ENCODE measurements at regions not wholly inside any gene's neighbourhood (a gene's known extent, or its start where the extent isn't known, plus 50 kb on each side); places are given as distances from the start of the nearest gene placed in this dataset.

DNA sequence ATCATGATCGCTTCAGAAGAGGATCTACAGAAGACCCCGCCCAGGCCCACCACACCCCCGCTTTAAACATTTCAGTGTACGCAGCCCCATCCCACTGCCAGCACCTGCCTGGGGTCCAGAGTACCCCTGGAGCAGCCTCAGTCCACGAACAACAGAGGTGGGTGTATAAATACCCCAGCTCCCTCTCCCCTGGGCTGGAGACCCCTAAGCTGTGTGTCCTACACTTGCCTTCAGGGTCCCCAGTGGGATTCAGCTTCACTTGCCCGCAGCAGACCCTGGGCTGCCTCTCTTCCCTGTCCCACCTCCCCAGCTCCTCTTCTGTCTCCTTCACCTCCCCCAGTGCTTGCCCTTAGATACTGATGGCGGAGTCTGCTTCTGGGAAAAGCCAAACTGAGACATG lies 105.7 kb downstream of the RBFOX3 start:
- H3K27me3 ChIP-seq (ENCODE audit: control insufficient read depth in 2 of 2, insufficient read depth in 2 of 2, low read length in 2 of 2) = peaks cover 0 to 5% of the 10 kb centered on the region in 2 donors
- no peaks in the 10 kb centered on the region for H3K36me3 ChIP-seq (ENCODE audit: control insufficient read depth in 2 of 2, insufficient read depth in 2 of 2, low read length in 2 of 2)
- H3K9me3 ChIP-seq (ENCODE audit: control insufficient read depth in 2 of 2, low read length in 2 of 2) = no peaks in the 10 kb centered on the region
- no peak overlapping the region for H3K9ac ChIP-seq (ENCODE audit: low read depth in 1 of 2, low read length in 2 of 2)
- no peak overlapping the region for H3K4me3 ChIP-seq (ENCODE audit: low read length in 2 of 2)
- no peaks in the 10 kb centered on the region for H3K4me1 ChIP-seq (ENCODE audit: control insufficient read depth in 2 of 2, insufficient read depth in 2 of 2, low read length in 2 of 2)
- H3K27ac ChIP-seq (ENCODE audit: low read depth in 2 of 2, low read length in 2 of 2) = no peak overlapping the region

GRCh38 chr17:79504181-79504605 lies 106.7 kb downstream of the RBFOX3 start:
- no peak overlapping the region for H3K4me3 ChIP-seq (ENCODE audit: low read length in 2 of 2)
- no peaks in the 10 kb centered on the region for H3K4me1 ChIP-seq (ENCODE audit: control insufficient read depth in 2 of 2, insufficient read depth in 2 of 2, low read length in 2 of 2)
- no peak overlapping the region for H3K9ac ChIP-seq (ENCODE audit: low read depth in 1 of 2, low read length in 2 of 2)
- H3K27me3 ChIP-seq (ENCODE audit: control insufficient read depth in 2 of 2, insufficient read depth in 2 of 2, low read length in 2 of 2) = peaks cover 0 to 5% of the 10 kb centered on the region in 2 donors
- no peaks in the 10 kb centered on the region for H3K36me3 ChIP-seq (ENCODE audit: control insufficient read depth in 2 of 2, insufficient read depth in 2 of 2, low read length in 2 of 2)
- no peaks in the 10 kb centered on the region for H3K9me3 ChIP-seq (ENCODE audit: control insufficient read depth in 2 of 2, low read length in 2 of 2)
- H3K27ac ChIP-seq (ENCODE audit: low read depth in 2 of 2, low read length in 2 of 2) = no peak overlapping the region

DNA sequence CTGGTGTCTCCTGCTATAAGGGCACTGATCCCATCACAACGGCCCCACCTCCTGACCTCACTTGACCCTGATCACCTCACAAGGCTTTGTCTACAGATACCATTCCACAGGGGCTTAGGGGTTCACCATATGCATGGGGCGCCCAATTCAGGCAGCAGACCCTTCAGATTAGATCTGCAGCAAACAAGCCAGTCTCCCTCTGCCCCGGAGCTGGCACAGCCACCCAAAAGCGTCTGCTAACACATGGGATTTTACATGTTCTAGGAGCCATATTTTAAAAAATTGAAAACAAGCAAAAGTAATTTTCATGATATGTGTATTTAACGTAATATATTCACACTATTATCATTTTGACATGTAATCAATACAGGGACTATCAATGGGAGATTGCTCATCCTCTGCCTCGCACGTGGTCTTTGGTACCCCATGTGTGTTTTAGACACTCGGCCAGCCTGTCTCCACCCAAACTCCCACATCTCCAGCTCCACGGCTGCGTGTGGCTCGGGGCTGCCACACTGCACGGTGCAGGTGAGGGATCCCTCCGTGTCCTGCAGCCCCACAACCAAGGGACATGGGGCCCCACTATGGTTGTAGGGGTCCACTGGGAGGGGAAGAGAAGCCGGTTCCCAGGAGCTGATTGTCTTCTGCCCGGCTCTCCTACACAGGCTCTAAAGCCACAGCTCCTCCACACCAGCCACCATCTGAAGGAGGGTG lies 107.6 kb downstream of the RBFOX3 start:
- Histone ChIP-seq H3K4me3 (ENCODE audit: low read length in 2 of 2) (no peak overlapping the region), H3K27me3 (ENCODE audit: control insufficient read depth in 2 of 2, insufficient read depth in 2 of 2, low read length in 2 of 2) (peaks cover 0 to 5% of the 10 kb centered on the region in 2 donors), H3K27ac (ENCODE audit: low read depth in 2 of 2, low read length in 2 of 2) (no peak overlapping the region), H3K9me3 (ENCODE audit: control insufficient read depth in 2 of 2, low read length in 2 of 2) (no peaks in the 10 kb centered on the region), H3K36me3 (ENCODE audit: control insufficient read depth in 2 of 2, insufficient read depth in 2 of 2, low read length in 2 of 2) (no peaks in the 10 kb centered on the region), H3K4me1 (ENCODE audit: control insufficient read depth in 2 of 2, insufficient read depth in 2 of 2, low read length in 2 of 2) (no peaks in the 10 kb centered on the region), H3K9ac (ENCODE audit: low read depth in 1 of 2, low read length in 2 of 2) (no peak overlapping the region)

GRCh38 chr17:79501910-79502309 lies 108.9 kb downstream of the RBFOX3 start:
- H3K4me1 ChIP-seq (ENCODE audit: control insufficient read depth in 2 of 2, insufficient read depth in 2 of 2, low read length in 2 of 2) = no peaks in the 10 kb centered on the region
- H3K27ac ChIP-seq (ENCODE audit: low read depth in 2 of 2, low read length in 2 of 2) = no peak overlapping the region
- H3K9ac ChIP-seq (ENCODE audit: low read depth in 1 of 2, low read length in 2 of 2) = no peak overlapping the region
- no peak overlapping the region for H3K4me3 ChIP-seq (ENCODE audit: low read length in 2 of 2)
- H3K9me3 ChIP-seq (ENCODE audit: control insufficient read depth in 2 of 2, low read length in 2 of 2) = no peaks in the 10 kb centered on the region
- peaks cover 0 to 5% of the 10 kb centered on the region in 2 donors for H3K27me3 ChIP-seq (ENCODE audit: control insufficient read depth in 2 of 2, insufficient read depth in 2 of 2, low read length in 2 of 2)
- no peaks in the 10 kb centered on the region for H3K36me3 ChIP-seq (ENCODE audit: control insufficient read depth in 2 of 2, insufficient read depth in 2 of 2, low read length in 2 of 2)

DNA sequence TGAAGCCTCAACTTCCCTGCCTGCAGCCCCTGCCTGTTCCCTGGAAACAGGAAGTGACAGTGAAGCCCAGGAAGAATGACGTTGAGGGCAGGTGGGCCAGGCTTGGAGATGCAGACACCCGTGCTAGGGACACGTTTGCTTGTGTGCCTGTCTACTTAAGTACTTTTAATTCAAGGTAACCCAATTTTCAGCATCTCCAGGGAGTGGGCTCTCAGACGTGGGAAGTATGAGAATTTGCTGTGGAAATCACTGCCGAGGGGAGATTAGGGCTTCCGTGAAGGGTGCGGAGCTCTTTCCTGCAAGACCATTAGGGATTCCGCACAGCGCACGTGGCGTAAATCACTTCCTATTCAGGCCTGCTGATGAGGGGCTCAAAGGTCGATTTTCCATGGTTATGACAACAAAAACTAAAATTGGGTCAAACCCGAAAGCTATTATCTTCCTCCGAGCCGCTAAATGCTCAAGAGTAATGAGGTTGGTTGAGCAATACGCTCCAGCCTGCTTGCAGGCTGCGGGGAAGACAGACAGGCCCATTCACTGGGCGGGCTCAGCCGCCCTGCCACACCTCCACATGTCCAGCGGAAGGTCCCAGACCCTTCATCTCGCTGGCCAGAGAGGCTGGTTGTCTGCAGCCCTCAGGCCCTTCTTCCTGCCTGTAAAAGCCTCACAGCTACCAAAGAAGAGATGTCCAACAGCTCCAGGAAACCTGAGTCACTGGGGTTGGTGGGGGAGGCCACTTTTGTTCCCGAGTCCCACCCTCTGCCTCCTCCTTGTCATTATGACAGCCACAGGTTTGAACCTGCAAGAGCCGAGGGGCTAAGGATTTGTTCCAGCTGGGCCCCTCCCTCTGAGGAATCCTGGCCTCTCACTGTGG lies 109.9 kb downstream of the RBFOX3 start:
- H3K9me3 ChIP-seq (ENCODE audit: control insufficient read depth in 2 of 2, low read length in 2 of 2) = no peaks in the 10 kb centered on the region
- no peak overlapping the region for H3K9ac ChIP-seq (ENCODE audit: low read depth in 1 of 2, low read length in 2 of 2)
- H3K36me3 ChIP-seq (ENCODE audit: control insufficient read depth in 2 of 2, insufficient read depth in 2 of 2, low read length in 2 of 2) = no peaks in the 10 kb centered on the region
- H3K27ac ChIP-seq (ENCODE audit: low read depth in 2 of 2, low read length in 2 of 2) = no peak overlapping the region
- H3K4me3 ChIP-seq (ENCODE audit: low read length in 2 of 2) = no peak overlapping the region
- H3K4me1 ChIP-seq (ENCODE audit: control insufficient read depth in 2 of 2, insufficient read depth in 2 of 2, low read length in 2 of 2) = no peaks in the 10 kb centered on the region
- H3K27me3 ChIP-seq (ENCODE audit: control insufficient read depth in 2 of 2, insufficient read depth in 2 of 2, low read length in 2 of 2) = peaks cover 0 to 5% of the 10 kb centered on the region in 2 donors

DNA sequence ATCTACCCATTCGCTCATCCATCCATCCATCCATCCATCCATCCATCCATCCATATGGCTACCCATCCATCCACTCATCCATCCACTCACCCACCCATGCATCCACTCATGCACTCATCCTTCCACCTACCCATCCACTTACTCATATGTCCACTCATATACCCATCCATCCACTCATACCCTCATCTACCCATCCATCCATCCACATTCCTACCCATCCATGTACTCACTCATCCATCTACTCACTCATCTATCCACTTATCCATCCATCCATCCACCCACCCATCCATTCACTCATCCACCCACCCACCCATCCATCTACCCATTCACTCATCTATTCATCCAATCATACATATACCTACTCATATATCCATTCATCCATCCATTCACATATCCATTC lies 112.0 kb downstream of the RBFOX3 start:
- Histone ChIP-seq H3K9me3 (ENCODE audit: control insufficient read depth in 2 of 2, low read length in 2 of 2) (no peaks in the 10 kb centered on the region), H3K27ac (ENCODE audit: low read depth in 2 of 2, low read length in 2 of 2) (no peak overlapping the region), H3K27me3 (ENCODE audit: control insufficient read depth in 2 of 2, insufficient read depth in 2 of 2, low read length in 2 of 2) (peaks cover 0 to 5% of the 10 kb centered on the region in 2 donors), H3K36me3 (ENCODE audit: control insufficient read depth in 2 of 2, insufficient read depth in 2 of 2, low read length in 2 of 2) (no peaks in the 10 kb centered on the region), H3K4me1 (ENCODE audit: control insufficient read depth in 2 of 2, insufficient read depth in 2 of 2, low read length in 2 of 2) (no peaks in the 10 kb centered on the region), H3K9ac (ENCODE audit: low read depth in 1 of 2, low read length in 2 of 2) (no peak overlapping the region), H3K4me3 (ENCODE audit: low read length in 2 of 2) (no peak overlapping the region)

GRCh38 chr17:79497777-79498348 lies 113.0 kb downstream of the RBFOX3 start:
- H3K4me1 ChIP-seq (ENCODE audit: control insufficient read depth in 2 of 2, insufficient read depth in 2 of 2, low read length in 2 of 2) = no peaks in the 10 kb centered on the region
- H3K36me3 ChIP-seq (ENCODE audit: control insufficient read depth in 2 of 2, insufficient read depth in 2 of 2, low read length in 2 of 2) = no peaks in the 10 kb centered on the region
- H3K4me3 ChIP-seq (ENCODE audit: low read length in 2 of 2) = no peak overlapping the region
- no peak overlapping the region for H3K27ac ChIP-seq (ENCODE audit: low read depth in 2 of 2, low read length in 2 of 2)
- H3K9me3 ChIP-seq (ENCODE audit: control insufficient read depth in 2 of 2, low read length in 2 of 2) = no peaks in the 10 kb centered on the region
- H3K27me3 ChIP-seq (ENCODE audit: control insufficient read depth in 2 of 2, insufficient read depth in 2 of 2, low read length in 2 of 2) = peaks cover 0 to 5% of the 10 kb centered on the region in 2 donors
- H3K9ac ChIP-seq (ENCODE audit: low read depth in 1 of 2, low read length in 2 of 2) = no peak overlapping the region

DNA sequence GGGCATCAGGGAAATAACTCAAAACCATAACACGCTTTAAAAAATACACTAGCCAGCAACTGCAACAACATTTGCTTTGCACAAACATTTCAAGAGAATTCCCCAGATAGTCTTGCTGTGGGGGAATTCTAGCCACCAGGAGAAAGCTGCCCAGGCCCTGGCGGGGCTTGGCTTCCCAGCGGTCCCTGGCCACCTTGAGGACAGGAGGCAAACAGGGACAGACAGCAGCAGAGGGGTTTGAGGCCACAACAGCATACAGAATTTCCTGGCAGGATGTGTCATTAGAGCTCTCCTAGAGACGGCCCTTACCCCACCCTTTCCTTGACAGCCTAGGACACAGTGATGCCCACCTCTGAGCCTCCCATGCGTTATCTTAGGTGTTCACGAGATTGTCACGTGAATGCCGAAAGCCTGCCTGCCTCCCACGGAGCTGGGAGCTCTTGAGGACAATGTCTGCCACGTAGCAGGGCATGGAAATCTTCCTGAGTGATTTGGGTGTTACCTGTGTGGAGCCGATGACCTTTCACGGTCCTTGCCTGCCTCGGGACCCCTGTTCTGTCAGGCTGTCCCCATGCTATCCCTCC lies 114.3 kb downstream of the RBFOX3 start:
- Histone ChIP-seq H3K27me3 (ENCODE audit: control insufficient read depth in 2 of 2, insufficient read depth in 2 of 2, low read length in 2 of 2) (peaks cover 0 to 5% of the 10 kb centered on the region in 2 donors), H3K36me3 (ENCODE audit: control insufficient read depth in 2 of 2, insufficient read depth in 2 of 2, low read length in 2 of 2) (no peaks in the 10 kb centered on the region), H3K4me1 (ENCODE audit: control insufficient read depth in 2 of 2, insufficient read depth in 2 of 2, low read length in 2 of 2) (no peaks in the 10 kb centered on the region), H3K9ac (ENCODE audit: low read depth in 1 of 2, low read length in 2 of 2) (no peak overlapping the region), H3K4me3 (ENCODE audit: low read length in 2 of 2) (no peak overlapping the region), H3K9me3 (ENCODE audit: control insufficient read depth in 2 of 2, low read length in 2 of 2) (no peaks in the 10 kb centered on the region), H3K27ac (ENCODE audit: low read depth in 2 of 2, low read length in 2 of 2) (no peak overlapping the region)

DNA sequence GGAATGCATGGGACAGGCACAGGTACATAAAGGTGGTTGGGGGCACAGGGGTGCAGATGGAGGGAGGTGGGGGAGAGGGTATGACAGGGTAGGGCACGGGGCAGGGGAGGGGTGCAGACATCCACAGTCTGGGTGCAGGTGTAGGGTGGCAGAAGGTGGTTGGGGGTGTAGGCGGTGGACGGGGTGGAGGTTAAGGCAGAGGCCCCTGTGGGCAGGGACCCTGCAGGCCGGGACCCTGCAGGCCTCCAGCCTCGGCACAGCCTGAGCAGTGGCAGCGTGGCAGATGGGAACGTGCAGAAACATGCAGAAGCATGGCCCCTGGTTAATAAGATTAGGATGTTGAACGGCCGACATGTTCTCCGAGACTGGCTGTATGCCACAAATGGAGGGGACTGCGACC lies 115.2 kb downstream of the RBFOX3 start:
- no peaks in the 10 kb centered on the region for H3K4me1 ChIP-seq (ENCODE audit: control insufficient read depth in 2 of 2, insufficient read depth in 2 of 2, low read length in 2 of 2)
- no peaks in the 10 kb centered on the region for H3K9me3 ChIP-seq (ENCODE audit: control insufficient read depth in 2 of 2, low read length in 2 of 2)
- H3K9ac ChIP-seq (ENCODE audit: low read depth in 1 of 2, low read length in 2 of 2) = no peak overlapping the region
- no peaks in the 10 kb centered on the region for H3K27me3 ChIP-seq (ENCODE audit: control insufficient read depth in 2 of 2, insufficient read depth in 2 of 2, low read length in 2 of 2)
- H3K4me3 ChIP-seq (ENCODE audit: low read length in 2 of 2) = no peak overlapping the region
- H3K36me3 ChIP-seq (ENCODE audit: control insufficient read depth in 2 of 2, insufficient read depth in 2 of 2, low read length in 2 of 2) = no peaks in the 10 kb centered on the region
- no peak overlapping the region for H3K27ac ChIP-seq (ENCODE audit: low read depth in 2 of 2, low read length in 2 of 2)

DNA sequence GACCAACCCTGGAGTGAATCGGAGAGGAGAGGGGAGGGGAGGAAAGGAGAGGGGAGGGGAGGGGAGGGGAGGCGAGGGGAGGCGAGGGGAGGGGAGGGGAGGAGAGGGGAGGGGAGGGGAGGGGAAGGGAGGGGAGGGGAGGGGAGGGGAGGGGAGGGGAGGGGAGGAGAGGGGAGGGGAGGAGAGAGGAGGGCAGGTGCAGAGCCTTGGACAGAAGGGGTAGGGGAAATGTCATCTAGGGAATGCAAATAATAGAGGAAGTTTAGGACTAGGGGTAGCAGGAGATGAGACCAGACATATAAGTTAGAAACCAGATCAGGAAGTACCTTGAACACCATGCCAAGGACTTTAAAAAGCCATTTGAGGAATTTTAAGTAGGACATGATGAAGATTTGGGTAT lies 119.8 kb downstream of the RBFOX3 start:
- Histone ChIP-seq H3K9me3 (ENCODE audit: control insufficient read depth in 2 of 2, low read length in 2 of 2) (no peaks in the 10 kb centered on the region), H3K27me3 (ENCODE audit: control insufficient read depth in 2 of 2, insufficient read depth in 2 of 2, low read length in 2 of 2) (peaks cover 0 to 5% of the 10 kb centered on the region in 2 donors), H3K4me1 (ENCODE audit: control insufficient read depth in 2 of 2, insufficient read depth in 2 of 2, low read length in 2 of 2) (no peaks in the 10 kb centered on the region), H3K4me3 (ENCODE audit: low read length in 2 of 2) (no peak overlapping the region), H3K36me3 (ENCODE audit: control insufficient read depth in 2 of 2, insufficient read depth in 2 of 2, low read length in 2 of 2) (no peaks in the 10 kb centered on the region), H3K27ac (ENCODE audit: low read depth in 2 of 2, low read length in 2 of 2) (no peak overlapping the region), H3K9ac (ENCODE audit: low read depth in 1 of 2, low read length in 2 of 2) (no peak overlapping the region)
